OCI-LY3 (cell line): ENCODE measurements at regions not wholly inside any gene's neighbourhood (a gene's known extent, or its start where the extent isn't known, plus 50 kb on each side); places are given as distances from the start of the nearest gene placed in this dataset.
"Not testable (repeated sequence)": the region's sequence is repeated elsewhere in the genome, so short reads cannot be mapped to it uniquely, and the experiment has no call there.

Source experiments
- EZH2phosphoT487 ChIP-seq: fragments of 200-600 bp; shearing (Covaris generic); IDR thresholded peaks from 2 replicates; pipeline ENCODE4 v1.6.1; 2018; ENCODE audit warnings: antibody characterized with exemption, mixed run types, low read depth
- TF ChIP-seq, protein P1 (sequence below): fragments of 200-600, 300-600 bp; sonication (generic); IDR thresholded peaks from 2 replicates; pipeline ENCODE4 v1.5.1; 2014; ENCODE audit warnings: antibody characterized with exemption, low read length, low read depth

DNA sequence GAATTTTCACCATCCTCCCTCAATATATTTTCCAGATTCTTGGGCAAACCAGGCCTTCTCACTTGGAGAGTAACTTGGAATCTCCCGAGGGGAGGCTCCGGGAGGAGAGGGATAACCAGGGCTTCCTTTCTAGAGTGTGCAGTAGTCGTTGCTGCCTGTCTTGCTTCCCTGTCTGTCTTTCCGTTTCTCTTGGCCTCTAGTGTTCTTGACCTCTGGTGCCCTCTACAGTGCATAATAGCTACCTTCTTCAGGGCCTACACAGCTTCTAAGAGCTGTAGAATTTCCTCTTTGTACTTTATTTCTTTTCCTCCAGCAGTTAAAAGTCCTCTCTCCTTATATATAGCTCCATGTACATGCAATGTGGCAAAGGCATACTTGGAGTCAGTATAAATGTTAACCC, 339.8 kb upstream of the TGIF2LX start:
- TF ChIP-seq, protein P1, sequence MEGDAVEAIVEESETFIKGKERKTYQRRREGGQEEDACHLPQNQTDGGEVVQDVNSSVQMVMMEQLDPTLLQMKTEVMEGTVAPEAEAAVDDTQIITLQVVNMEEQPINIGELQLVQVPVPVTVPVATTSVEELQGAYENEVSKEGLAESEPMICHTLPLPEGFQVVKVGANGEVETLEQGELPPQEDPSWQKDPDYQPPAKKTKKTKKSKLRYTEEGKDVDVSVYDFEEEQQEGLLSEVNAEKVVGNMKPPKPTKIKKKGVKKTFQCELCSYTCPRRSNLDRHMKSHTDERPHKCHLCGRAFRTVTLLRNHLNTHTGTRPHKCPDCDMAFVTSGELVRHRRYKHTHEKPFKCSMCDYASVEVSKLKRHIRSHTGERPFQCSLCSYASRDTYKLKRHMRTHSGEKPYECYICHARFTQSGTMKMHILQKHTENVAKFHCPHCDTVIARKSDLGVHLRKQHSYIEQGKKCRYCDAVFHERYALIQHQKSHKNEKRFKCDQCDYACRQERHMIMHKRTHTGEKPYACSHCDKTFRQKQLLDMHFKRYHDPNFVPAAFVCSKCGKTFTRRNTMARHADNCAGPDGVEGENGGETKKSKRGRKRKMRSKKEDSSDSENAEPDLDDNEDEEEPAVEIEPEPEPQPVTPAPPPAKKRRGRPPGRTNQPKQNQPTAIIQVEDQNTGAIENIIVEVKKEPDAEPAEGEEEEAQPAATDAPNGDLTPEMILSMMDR: not testable (repeated sequence)
- not testable (repeated sequence) for TF ChIP-seq EZH2phosphoT487
